ENCODE measurements at regions not wholly inside any gene's neighbourhood (a gene's known extent, or its start where the extent isn't known, plus 50 kb on each side); places are given as distances from the start of the nearest gene placed in this dataset.
"Not testable (repeated sequence)": the region's sequence is repeated elsewhere in the genome, so short reads cannot be mapped to it uniquely, and the experiment has no call there.

DNA sequence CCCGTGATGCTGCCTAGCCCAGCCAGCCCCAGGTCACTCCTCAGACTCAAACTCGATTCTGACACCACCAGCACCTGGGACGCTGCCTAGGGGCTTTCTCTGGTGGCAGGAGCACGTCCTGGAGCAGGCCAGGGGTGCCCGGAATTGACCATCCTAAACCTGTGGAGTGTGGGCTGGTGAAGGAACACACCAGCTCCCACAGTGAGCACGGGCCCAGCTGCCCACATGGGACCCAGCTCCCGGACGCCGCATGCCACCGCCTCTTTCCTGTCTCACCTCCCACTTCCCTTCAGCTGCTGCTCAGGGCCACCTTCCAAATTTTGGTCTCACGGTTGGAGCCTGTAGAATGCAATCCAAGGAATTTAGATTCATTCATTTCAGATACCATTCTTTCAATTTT lies 50.4 kb upstream of the TNK2 start:
- DNase-seq (ENCODE audit: low read depth) = not testable (repeated sequence)

More for the DNA sequence above, 50.4 kb upstream of the TNK2 start:
- H3K4me3 ChIP-seq (ENCODE audit: low read depth, low read length) = not testable (repeated sequence)
